PC-3 (cell line): ENCODE measurements at regions not wholly inside any gene's neighbourhood (a gene's known extent, or its start where the extent isn't known, plus 50 kb on each side); places are given as distances from the start of the nearest gene placed in this dataset.
A peak's percentile ranks its signal among the peaks of the same experiment; 100 is the strongest.

ENCODE experiments used
- ATAC-seq: fragments of 200-7000 bp; cut with Tn5 transposase; 2 replicates; pipeline ENCODE4 v1.9.1; 2020; ENCODE audit warnings: mild to moderate bottlenecking, moderate library complexity
- BruUV-seq: library from RNA; stranded (reverse); fragments of 400-500 nt; replicated peaks from 2 replicates; lab custom pipeline; 2021; lab: Mats Ljungman, UMichigan
- CTCF ChIA-PET: fragments of 300-600 bp; sonication (Branson Sonifier 250); formaldehyde crosslinking; loops from one replicate; lab custom pipeline; 2022; ENCODE audit warnings: antibody characterized with exemption; lab: Charles Lee
- POLR2A ChIA-PET: fragments of 300-600 bp; sonication (Branson Sonifier 250); formaldehyde crosslinking; loops from one replicate; lab custom pipeline; 2022; ENCODE audit warnings: antibody characterized with exemption; ENCODE audit not compliant: unreplicated experiment; lab: Charles Lee
- DNase-seq: peaks from one replicate; pipeline ENCODE4 v3.0.0-alpha.2; 2015
- H2AFZ ChIP-seq: fragments of 300-600 bp; sonication (generic); 2 replicates; pipeline ENCODE4 v1.6.0; 2016; ENCODE audit warnings: antibody characterized with exemption, low read length
- H3F3A ChIP-seq: fragments of 300-600 bp; sonication (generic); one replicate; pipeline ENCODE4 v1.6.0; 2017; ENCODE audit warnings: antibody characterized with exemption, low read length, control low read depth, mild to moderate bottlenecking; ENCODE audit not compliant: unreplicated experiment
- H3K27ac ChIP-seq: fragments of 300-600 bp; sonication (generic); 2 replicates; pipeline ENCODE4 v1.5.1; 2016; ENCODE audit warnings: mild to moderate bottlenecking, low read length
- H3K27me3 ChIP-seq: fragments of 300-600 bp; sonication (generic); 2 replicates; pipeline ENCODE4 v1.6.1; 2016; ENCODE audit warnings: low read length, mixed read lengths
- H3K36me3 ChIP-seq: fragments of 300-600 bp; sonication (generic); 2 replicates; pipeline ENCODE4 v1.6.1; 2016; ENCODE audit warnings: low read depth, mixed run types, low read length, mixed read lengths
- H3K4me1 ChIP-seq: fragments of 300-600 bp; sonication (generic); 2 replicates; pipeline ENCODE4 v1.5.1; 2016; ENCODE audit warnings: low read length; ENCODE audit not compliant: insufficient read depth
- H3K4me2 ChIP-seq: fragments of 300-600 bp; sonication (generic); 2 replicates; pipeline ENCODE4 v1.6.0; 2016; ENCODE audit warnings: low read length
- H3K4me3 ChIP-seq: fragments of 300-600 bp; sonication (generic); 2 replicates; pipeline ENCODE4 v1.5.1; 2016; ENCODE audit warnings: mild to moderate bottlenecking, low read length, mixed read lengths
- H3K79me2 ChIP-seq: fragments of 300-600 bp; sonication (generic); 2 replicates; pipeline ENCODE4 v1.6.1; 2017; ENCODE audit warnings: low read length, mixed read lengths
- H3K9ac ChIP-seq: fragments of 300-600 bp; sonication (generic); 2 replicates; pipeline ENCODE4 v1.6.0; 2016; ENCODE audit warnings: mild to moderate bottlenecking, low read length
- H3K9me2 ChIP-seq: fragments of 300-600 bp; sonication (generic); replicated peaks from 2 replicates; pipeline ENCODE4 v1.6.1; 2016; ENCODE audit warnings: mixed run types, low read length, mixed read lengths
- H3K9me3 ChIP-seq: fragments of 300-600 bp; sonication (generic); 2 replicates; pipeline ENCODE4 v1.6.1; 2016; ENCODE audit warnings: low read length, mixed read lengths
- H4K20me1 ChIP-seq: fragments of 300-600 bp; sonication (generic); 2 replicates; pipeline ENCODE4 v1.6.1; 2016; ENCODE audit warnings: low read length, mixed read lengths
- CTCF ChIP-seq: fragments of 300-600 bp; sonication (generic); conservative IDR thresholded peaks from 2 replicates; pipeline ENCODE4 v1.5.1; 2017; ENCODE audit warnings: antibody characterized with exemption, low read depth, mild to moderate bottlenecking, low read length
- EZH2 ChIP-seq: fragments of 300-600 bp; sonication (generic); IDR thresholded peaks from one replicate; pipeline ENCODE4 v1.6.1; 2017; ENCODE audit warnings: antibody characterized with exemption, mild to moderate bottlenecking, low read length; ENCODE audit not compliant: unreplicated experiment
- EZH2phosphoT487 ChIP-seq: fragments of 300-600 bp; sonication (generic); IDR thresholded peaks from 2 replicates; pipeline ENCODE4 v1.6.1; 2018; ENCODE audit warnings: mild to moderate bottlenecking, antibody characterized with exemption, low read length, borderline replicate concordance
- intact Hi-C: fragments of 100-400 bp; cut with micrococcal nuclease; formaldehyde crosslinking; loops from 2 replicates; pipeline ENCODE4 v1.9.0; 2023

DNA sequence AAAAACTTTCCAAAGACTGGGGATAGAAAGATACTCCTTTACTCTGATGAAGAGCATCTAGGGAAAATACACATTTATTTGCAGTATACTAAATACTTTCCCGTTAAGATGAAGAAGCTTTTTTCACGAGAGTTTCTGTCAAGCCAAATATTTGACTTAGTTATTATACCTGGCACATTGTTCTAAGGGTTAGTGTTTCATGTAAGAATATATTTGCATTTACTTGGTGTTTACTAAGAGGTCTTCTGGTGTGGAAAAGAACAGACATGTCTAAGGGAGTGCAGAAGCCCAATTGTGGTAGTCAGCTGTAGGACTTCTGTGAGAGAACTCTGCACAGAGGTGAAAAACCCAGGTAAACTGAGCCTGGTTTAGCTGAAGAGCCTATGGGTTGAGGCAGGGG lies 457.6 kb upstream of the SOX11 start:
- intact Hi-C loops: no loop called here
- BruUV-seq: no TSS peak
- H3K27ac ChIP-seq: no peak overlapping the region
- H3K9me3 ChIP-seq: no peaks in the 10 kb centered on the region
- ChIA-PET CTCF (no interaction called here), POLR2A (no interaction called here)
- H3K27me3 ChIP-seq: no peaks in the 10 kb centered on the region
- H3K9me2 ChIP-seq: no peaks in the 10 kb centered on the region
- H3K9ac ChIP-seq: no peak overlapping the region
- no peaks in the 10 kb centered on the region for H4K20me1 ChIP-seq
- no peaks in the 10 kb centered on the region for H3K4me1 ChIP-seq
- H2AFZ ChIP-seq: no peak overlapping the region
- no peaks in the 10 kb centered on the region for H3K79me2 ChIP-seq
- TF ChIP-seq EZH2phosphoT487 (no peak), CTCF (no peak), EZH2 (no peak)
- DNase-seq (no peak), ATAC-seq (peak; percentile 53; the same call in 1 of the 2 replicates)
- no peaks in the 10 kb centered on the region for H3F3A ChIP-seq
- no peaks in the 10 kb centered on the region for H3K36me3 ChIP-seq
- H3K4me3 ChIP-seq: no peak overlapping the region
- H3K4me2 ChIP-seq: no peak overlapping the region

- H3K9me2 ChIP-seq: no peaks in the 10 kb centered on the region
- H3K27me3 ChIP-seq: no peaks in the 10 kb centered on the region
- no peak overlapping the region for H3K27ac ChIP-seq
- no peaks in the 10 kb centered on the region for H4K20me1 ChIP-seq
- no peaks in the 10 kb centered on the region for H3K9me3 ChIP-seq
- H3K4me2 ChIP-seq: no peak overlapping the region
- TF ChIP-seq EZH2 (no peak), CTCF (no peak)
- ATAC-seq (no peak), DNase-seq (no peak)
- BruUV-seq: no TSS peak
- no peaks in the 10 kb centered on the region for H3K4me1 ChIP-seq
- intact Hi-C loops: no loop called here
- no peak overlapping the region for H3K9ac ChIP-seq
- H3K4me3 ChIP-seq: no peak overlapping the region
- H3K36me3 ChIP-seq: no peaks in the 10 kb centered on the region
- POLR2A ChIA-PET: no interaction called here
- H3K79me2 ChIP-seq: no peaks in the 10 kb centered on the region
- CTCF ChIA-PET: no interaction called here
- no peaks in the 10 kb centered on the region for H3F3A ChIP-seq
- H2AFZ ChIP-seq: no peak overlapping the region
These were observed 456.5 kb upstream of the SOX11 start for GRCh38 chr2:5235701-5236100.

DNA sequence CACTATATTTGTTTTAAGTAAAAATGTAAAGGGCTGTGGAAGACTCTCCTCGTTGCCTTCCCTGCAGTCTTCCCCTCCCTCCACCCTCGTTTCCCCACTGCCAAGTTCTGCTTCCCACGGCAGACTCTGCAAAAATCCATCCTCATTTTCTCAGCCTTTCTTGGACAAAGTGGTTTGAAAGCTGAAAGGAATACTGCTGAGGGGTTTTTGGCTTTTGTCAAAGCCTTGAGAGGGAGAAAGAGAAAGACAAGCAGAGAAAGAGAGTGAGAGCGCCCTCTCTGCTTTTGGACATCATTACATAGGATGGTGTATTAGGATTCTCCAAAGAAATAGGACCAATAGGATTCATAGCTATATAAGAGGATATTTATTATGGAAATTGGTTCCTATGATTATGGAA lies 455.9 kb upstream of the SOX11 start:
- no peak overlapping the region for H2AFZ ChIP-seq
- no peak overlapping the region for H3K4me3 ChIP-seq
- 0 out of 2 replicates have a peak, but pooled peaks have one; percentile 21 for TF ChIP-seq CTCF
- TF ChIP-seq EZH2phosphoT487: no peak
- TF ChIP-seq EZH2: no peak
- intact Hi-C loops: no loop called here
- no peaks in the 10 kb centered on the region for H4K20me1 ChIP-seq
- no peaks in the 10 kb centered on the region for H3K79me2 ChIP-seq
- H3K9me2 ChIP-seq: no peaks in the 10 kb centered on the region
- no peaks in the 10 kb centered on the region for H3K27me3 ChIP-seq
- H3K4me1 ChIP-seq: no peaks in the 10 kb centered on the region
- H3K9me3 ChIP-seq: no peaks in the 10 kb centered on the region
- ATAC-seq: no peak
- ChIA-PET CTCF (no interaction called here), POLR2A (no interaction called here)
- no peak overlapping the region for H3K4me2 ChIP-seq
- H3K36me3 ChIP-seq: no peaks in the 10 kb centered on the region
- no peak overlapping the region for H3K9ac ChIP-seq
- no peak overlapping the region for H3K27ac ChIP-seq
- no peak for DNase-seq
- H3F3A ChIP-seq: no peaks in the 10 kb centered on the region
- no TSS peak for BruUV-seq
